Sigmoid colon (tissue), 4 donors: ENCODE measurements at regions not wholly inside any gene's neighbourhood (a gene's known extent, or its start where the extent isn't known, plus 50 kb on each side); places are given as distances from the start of the nearest gene placed in this dataset.

ENCODE experiments used
- CTCF ChIP-seq, 4 experiments: fragments of 450-650 bp in 3 of 4; fragments of 200-600 bp in 1 of 4; IDR thresholded peaks; one replicate each; pipeline ENCODE4 v1.5.1; 2016 to 2019; ENCODE audit warnings: antibody characterized with exemption in 4 of 4, mild to moderate bottlenecking in 3 of 4, moderate library complexity in 2 of 4
- POLR2A ChIP-seq, 2 donors: fragments of 450-650 bp; IDR thresholded peaks; one replicate each; pipeline ENCODE4 v1.6.1; 2016; ENCODE audit warnings: antibody characterized with exemption in 2 of 2, mild to moderate bottlenecking in 2 of 2, moderate library complexity in 2 of 2
- POLR2AphosphoS5 ChIP-seq, 4 donors: sonication (generic); formaldehyde crosslinking; IDR thresholded peaks; one replicate each; pipeline ENCODE4 v1.6.1; 2017; ENCODE audit warnings: antibody characterized with exemption in 4 of 4

GRCh38 chr10:21343087-21343486, 182.4 kb downstream of the SKIDA1 start:
- no peak for TF ChIP-seq CTCF (IDR thresholded peaks at IDR 0.05)
- no peak for TF ChIP-seq POLR2AphosphoS5 (IDR thresholded peaks at IDR 0.05)
- no peak for TF ChIP-seq POLR2A (IDR thresholded peaks at IDR 0.05)
